Heart left ventricle (tissue), 16 donors: ENCODE measurements at regions not wholly inside any gene's neighbourhood (a gene's known extent, or its start where the extent isn't known, plus 50 kb on each side); places are given as distances from the start of the nearest gene placed in this dataset.

Source experiments
- ATAC-seq, 4 donors: fragments of 200-7000 bp; cut with Tn5 transposase; one replicate each; pipeline ENCODE4 v1.9.1; 2020 to 2022; ENCODE audit warnings: moderate library complexity in 4 of 4, mild to moderate bottlenecking in 3 of 4, moderate number of reproducible peaks in 1 of 4
- DNase-seq, 5 donors: peaks; one replicate each; pipeline ENCODE4 v3.0.0-alpha.2; 2020
- H3K27ac ChIP-seq, 12 donors: fragments of 200-600 bp; sonication (generic) in 4 of 12; one replicate each; pipeline versions ENCODE4 v1.5.0 to v1.8.0; 2016 to 2022; ENCODE audit warnings: mild to moderate bottlenecking in 2 of 12
- H3K27me3 ChIP-seq, 9 donors: fragments of 200-600 bp; sonication (generic) in 2 of 9; one replicate each; pipeline versions ENCODE4 v1.5.1 to v1.8.0; 2016 to 2022; ENCODE audit warnings: mild to moderate bottlenecking in 3 of 9
- H3K36me3 ChIP-seq, 9 donors: fragments of 200-600 bp; sonication (generic) in 2 of 9; one replicate each; pipeline versions ENCODE4 v1.5.0 to v1.8.0; 2018 to 2022; ENCODE audit warnings: mild to moderate bottlenecking in 2 of 9
- H3K4me1 ChIP-seq, 12 donors: fragments of 200-600 bp; sonication (generic) in 4 of 12; one replicate each; pipeline versions ENCODE4 v1.5.0 to v1.8.0; 2016 to 2022; ENCODE audit warnings: mild to moderate bottlenecking in 3 of 12
- H3K4me3 ChIP-seq, 12 donors: fragments of 200-600 bp; sonication (generic) in 4 of 12; one replicate each; pipeline versions ENCODE4 v1.5.0 to v1.8.0; 2017 to 2022; ENCODE audit warnings: mild to moderate bottlenecking in 9 of 12, moderate library complexity in 4 of 12
- H3K9me3 ChIP-seq, 12 donors: fragments of 200-600 bp; sonication (generic) in 4 of 12; one replicate each; pipeline versions ENCODE4 v1.5.0 to v1.8.0; 2016 to 2022; ENCODE audit warnings: mild to moderate bottlenecking in 1 of 12
- CTCF ChIP-seq, 12 donors: fragments of 200-600 bp; sonication (generic) in 4 of 12; IDR thresholded peaks; one replicate each; pipeline versions ENCODE4 v1.5.0 to v1.8.0; 2018 to 2022; ENCODE audit warnings: antibody characterized with exemption in 12 of 12, mild to moderate bottlenecking in 5 of 12
- POLR2A ChIP-seq, 2 donors: fragments of 450-650 bp; IDR thresholded peaks; one replicate each; pipeline ENCODE4 v1.6.1; 2017; ENCODE audit warnings: antibody characterized with exemption in 2 of 2, mild to moderate bottlenecking in 2 of 2, moderate library complexity in 2 of 2
- WGBS, 4 donors: extraction: QIAGEN DNeasy Blood & Tissue Kit in 2 of 4; methylation state at CpG; one replicate each; pipeline versions ENCODE4 v1.1.5 to v1.1.7; 2013 to 2018; 5-methylcytosine and 5-hydroxymethylcytosine counted together
- intact Hi-C, 10 donors: fragments of 100-400 bp; cut with DNase I; formaldehyde crosslinking; loops; one replicate each; pipeline versions ENCODE4 v1.11.1 to v1.14.2; 2022
- donor health status: ischemic (EF 13 %, LVEDD 7.1; RV severe dilation, severe dysfunction).
- donor health status: healthy with polysubstance abuse.
- donor health status: DM: no; HTN: yes; CAD: no.
- donor health status: DM: no; HTN: no; CAD: no.
- donor health status: ischemic (EF 25% LVEDD 6.9; RV normal size, moderate dysfunction).
- donor health status: ischemic (EF 25% LVEDD 5.7; RV mildly dilated, moderate dysfunction).
- donor health status: healthy.
- donor health status: DM: yes; HTN: yes; CAD: no.
- donor health status: ischemic (EF 35%, LVEDD 5.7; RV mildly dilated, moderate dysfunction).
- donor health status: nonischemic (EF 11% LVEDD 7.7; RV severe dilation, severe dysfunction).
- donor health status: DM: yes; HTN: yes; CAD: no.
- donor health status: PGD.
- donor health status: ischemic (EF 29% LVEDD 5.4; RV normal size, mild dysfunction).
- donor health status: nonischemic (EF 23%, LVEDD 6.1; RV moderate dilation, normal function).

- H3K27ac ChIP-seq: no peak overlapping the region
- H3K4me3 ChIP-seq: no peak overlapping the region
- peaks cover 0 to 5% (median 0%) of the 10 kb centered on the region in 9 donors for H3K27me3 ChIP-seq
- H3K36me3 ChIP-seq: no peaks in the 10 kb centered on the region
- DNase-seq: no peak
- no peaks in the 10 kb centered on the region for H3K4me1 ChIP-seq
- H3K9me3 ChIP-seq: no peaks in the 10 kb centered on the region
- intact Hi-C loops: no loop called here
- WGBS, 4 donors: 73 to 86% (median 77%) methylated on average over 6 to 7 of the region's 7 CpGs
- TF ChIP-seq POLR2A (IDR thresholded peaks at IDR 0.05) (no peak), CTCF (IDR thresholded peaks at IDR 0.05) (no peak)
- ATAC-seq: no peak
Measured at GRCh38 chr2:129740504-129740903, 239.0 kb upstream of the RAB6C start.

- DNase-seq (no peak), ATAC-seq (no peak)
- no peaks in the 10 kb centered on the region for H3K36me3 ChIP-seq
- WGBS, 4 donors: 82 to 86% (median 85%) methylated on average over 7 of the region's 7 CpGs
- TF ChIP-seq CTCF (IDR thresholded peaks at IDR 0.05) (no peak), POLR2A (IDR thresholded peaks at IDR 0.05) (no peak)
- intact Hi-C loops: no loop called here
- H3K9me3 ChIP-seq: no peaks in the 10 kb centered on the region
- H3K27me3 ChIP-seq: peaks cover 0 to 5% (median 0%) of the 10 kb centered on the region in 9 donors
- H3K4me1 ChIP-seq: no peaks in the 10 kb centered on the region
- H3K27ac ChIP-seq: no peak overlapping the region
- no peak overlapping the region for H3K4me3 ChIP-seq
Measured at GRCh38 chr2:129741165-129741564, 238.3 kb upstream of the RAB6C start.

- H3K4me3 ChIP-seq: no peak overlapping the region
- no peak for DNase-seq
- no peaks in the 10 kb centered on the region for H3K36me3 ChIP-seq
- intact Hi-C loops: no loop called here
- no peaks in the 10 kb centered on the region for H3K4me1 ChIP-seq
- WGBS, 4 donors: 80 to 90% (median 87%) methylated on average over 12 of the region's 12 CpGs
- peaks cover 0 to 5% (median 0%) of the 10 kb centered on the region in 9 donors for H3K27me3 ChIP-seq
- H3K27ac ChIP-seq: no peak overlapping the region
- ATAC-seq: no peak
- TF ChIP-seq POLR2A (IDR thresholded peaks at IDR 0.05) (no peak), CTCF (IDR thresholded peaks at IDR 0.05) (no peak)
- H3K9me3 ChIP-seq: no peaks in the 10 kb centered on the region
Measured at GRCh38 chr2:129741623-129742022, 237.8 kb upstream of the RAB6C start.

- Histone ChIP-seq H3K9me3 (no peaks in the 10 kb centered on the region), H3K27ac (no peak overlapping the region), H3K4me1 (no peaks in the 10 kb centered on the region), H3K36me3 (no peaks in the 10 kb centered on the region), H3K27me3 (peaks cover 0 to 5% (median 0%) of the 10 kb centered on the region in 9 donors), H3K4me3 (no peak overlapping the region)
- ATAC-seq (no peak), DNase-seq (no peak)
- 89 to 90% (median 90%) methylated on average over 22 to 23 of the region's 23 CpGs for WGBS, 4 donors
- intact Hi-C loops: no loop called here
- TF ChIP-seq POLR2A (IDR thresholded peaks at IDR 0.05) (no peak), CTCF (IDR thresholded peaks at IDR 0.05) (no peak)
Measured at GRCh38 chr2:129742415-129743180, 236.9 kb upstream of the RAB6C start.
